Retinal pigment epithelial cell (primary cell): ENCODE measurements at regions not wholly inside any gene's neighbourhood (a gene's known extent, or its start where the extent isn't known, plus 50 kb on each side); places are given as distances from the start of the nearest gene placed in this dataset.
A peak's percentile ranks its signal among the peaks of the same experiment; 100 is the strongest.

Experiments
- DNase-seq: peaks from one replicate; pipeline ENCODE4 v3.0.0-alpha.2; 2010; ENCODE audit warnings: low read depth
- H3K4me3 ChIP-seq: 2 replicates; pipeline ENCODE4 v1.5.1; 2011; ENCODE audit warnings: mild to moderate bottlenecking, low read length, control low read depth, moderate library complexity
- CTCF ChIP-seq: conservative IDR thresholded peaks from 2 replicates; pipeline ENCODE4 v1.5.1; 2011; ENCODE audit warnings: low read depth, low read length, control low read depth, inconsistent platforms

- no peak for TF ChIP-seq CTCF
- peak; percentile 21 for DNase-seq
- H3K4me3 ChIP-seq = no peak overlapping the region
Observed at GRCh38 chr12:3336606-3337311, 154.2 kb upstream of the PRMT8 start.

- H3K4me3 ChIP-seq = no peak overlapping the region
- no peak for DNase-seq
- no peak for TF ChIP-seq CTCF
Observed at GRCh38 chr12:3337944-3338343, 153.1 kb upstream of the PRMT8 start.

GRCh38 chr12:3339221-3339620, 151.8 kb upstream of the PRMT8 start:
- no peak for DNase-seq
- TF ChIP-seq CTCF = no peak
- H3K4me3 ChIP-seq = no peak overlapping the region

GRCh38 chr12:3341594-3341993, 149.4 kb upstream of the PRMT8 start:
- no peak for TF ChIP-seq CTCF
- no peak for DNase-seq
- H3K4me3 ChIP-seq = no peak overlapping the region

GRCh38 chr12:3342051-3342450, 149.0 kb upstream of the PRMT8 start:
- H3K4me3 ChIP-seq = no peak overlapping the region
- peak; percentile 71 for TF ChIP-seq CTCF
- DNase-seq = peak; percentile 32

- no peak for TF ChIP-seq CTCF
- DNase-seq = no peak
- H3K4me3 ChIP-seq = no peak overlapping the region
Observed at GRCh38 chr12:3348055-3348454, 142.9 kb upstream of the PRMT8 start.

GRCh38 chr12:3350432-3350831, 140.6 kb upstream of the PRMT8 start:
- no peak overlapping the region for H3K4me3 ChIP-seq
- DNase-seq = no peak
- TF ChIP-seq CTCF = no peak
